Neural progenitor cell (in vitro differentiated cells): ENCODE measurements at regions not wholly inside any gene's neighbourhood (a gene's known extent, or its start where the extent isn't known, plus 50 kb on each side); places are given as distances from the start of the nearest gene placed in this dataset.

Experiments used
- DNase-seq: peaks from one replicate; pipeline ENCODE4 v3.0.0-alpha.2; 2016; ENCODE audit warnings: low spot score
- H2AFZ ChIP-seq: fragments of 200-600 bp; sonication (generic); replicated peaks from 2 replicates; pipeline ENCODE4 v1.6.1; 2016; ENCODE audit warnings: antibody characterized with exemption
- H3F3A ChIP-seq: fragments of 200-600 bp; sonication (generic); 2 replicates; pipeline ENCODE4 v1.6.1; 2016; ENCODE audit warnings: antibody characterized with exemption, low read depth
- H3K27ac ChIP-seq: fragments of 200-600 bp; sonication (generic); 2 replicates; pipeline ENCODE4 v1.5.1; 2016; ENCODE audit warnings: mild to moderate bottlenecking
- H3K27me3 ChIP-seq: fragments of 200-600 bp; sonication (generic); 2 replicates; pipeline ENCODE4 v1.6.1; 2016; ENCODE audit warnings: mild to moderate bottlenecking, moderate library complexity
- H3K36me3 ChIP-seq: fragments of 200-600 bp; sonication (generic); 2 replicates; pipeline ENCODE4 v1.5.1; 2016
- H3K4me1 ChIP-seq: fragments of 200-600 bp; sonication (generic); 2 replicates; pipeline ENCODE4 v1.6.1; 2016; ENCODE audit warnings: mixed run types
- H3K4me2 ChIP-seq: fragments of 200-600 bp; sonication (generic); 2 replicates; pipeline ENCODE4 v1.6.1; 2016
- H3K4me3 ChIP-seq: fragments of 200-600 bp; sonication (generic); 2 replicates; pipeline ENCODE4 v1.5.1; 2016
- H3K79me2 ChIP-seq: fragments of 200-600 bp; sonication (generic); 2 replicates; pipeline ENCODE4 v1.6.1; 2016; ENCODE audit warnings: low read depth
- H3K9ac ChIP-seq: fragments of 200-600 bp; sonication (generic); 2 replicates; pipeline ENCODE4 v1.6.1; 2016
- H3K9me3 ChIP-seq: fragments of 200-600 bp; sonication (generic); 2 replicates; pipeline ENCODE4 v1.5.1; 2016; ENCODE audit warnings: low read depth
- H4K20me1 ChIP-seq: fragments of 200-600 bp; sonication (generic); 2 replicates; pipeline ENCODE4 v1.6.1; 2016; ENCODE audit warnings: low read depth
- H3K27ac Mint-ChIP-seq: 3 replicates; pipeline ENCODE4 v1.8.0; 2021; ENCODE audit warnings: mixed read lengths
- H3K27me3 Mint-ChIP-seq: 2 replicates; pipeline ENCODE4 v1.8.0; 2022; ENCODE audit warnings: low read depth, mild to moderate bottlenecking, inconsistent platforms, moderate library complexity, mixed read lengths; ENCODE audit not compliant: insufficient read depth
- H3K36me3 Mint-ChIP-seq: 3 replicates; pipeline ENCODE4 v1.8.0; 2021; ENCODE audit warnings: mixed read lengths
- H3K4me1 Mint-ChIP-seq: 3 replicates; pipeline ENCODE4 v1.8.0; 2021; ENCODE audit warnings: mixed read lengths
- H3K4me3 Mint-ChIP-seq: 3 replicates; pipeline ENCODE4 v1.8.0; 2021; ENCODE audit warnings: mild to moderate bottlenecking, moderate library complexity, mixed read lengths
- H3K9me3 Mint-ChIP-seq: 3 replicates; pipeline ENCODE4 v1.8.0; 2020; ENCODE audit warnings: mixed read lengths
- CTCF ChIP-seq: fragments of 200-600 bp; sonication (generic); IDR thresholded peaks from 2 replicates; pipeline ENCODE4 v1.5.1; 2017; ENCODE audit warnings: antibody characterized with exemption, mild to moderate bottlenecking
- EZH2 ChIP-seq: fragments of 200-600 bp; sonication (generic); IDR thresholded peaks from 2 replicates; pipeline ENCODE4 v1.6.1; 2017; ENCODE audit warnings: antibody characterized with exemption, mild to moderate bottlenecking, moderate library complexity
- EZH2phosphoT487 ChIP-seq: fragments of 200-600 bp; sonication (generic); IDR thresholded peaks from 2 replicates; pipeline ENCODE4 v1.6.1; 2017; ENCODE audit warnings: antibody characterized with exemption

GRCh38 chr12:124440031-124440626 is 127.3 kb downstream of the NCOR2 start:
- Histone ChIP-seq H3K27ac (no peak overlapping the region), H3K36me3 (no peaks in the 10 kb centered on the region)

DNA sequence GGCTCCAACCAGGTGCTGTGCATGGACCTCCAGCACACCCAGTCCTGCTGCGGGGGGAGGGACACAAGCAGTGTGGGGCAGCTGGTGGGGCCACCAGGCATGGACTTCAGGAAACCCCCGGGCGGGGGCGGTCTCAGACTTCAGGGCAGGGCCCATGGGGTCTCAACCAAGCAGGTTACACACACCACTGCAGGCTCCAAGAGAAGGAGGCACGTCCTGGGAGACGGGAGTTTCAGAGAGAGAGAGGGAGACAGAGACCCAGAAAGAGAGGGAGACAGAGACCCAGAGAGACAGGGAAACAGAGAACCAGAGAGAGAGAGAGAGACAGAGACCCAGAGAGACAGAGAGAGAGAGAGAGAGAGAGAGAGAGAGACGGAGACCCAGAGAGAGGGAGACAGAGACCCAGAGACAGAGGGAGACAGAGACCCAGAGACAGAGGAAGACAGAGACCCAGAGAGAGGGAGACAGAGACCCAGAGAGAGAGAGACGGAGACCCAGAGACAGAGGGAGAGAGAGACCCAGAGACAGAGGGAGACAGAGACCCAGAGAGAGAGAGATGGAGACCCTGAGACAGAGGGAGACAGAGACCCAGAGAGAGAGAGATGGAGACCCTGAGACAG is 128.9 kb downstream of the NCOR2 start:
- H3K27me3 ChIP-seq, result no peaks in the 10 kb centered on the region
- peaks cover 52% of the 10 kb centered on the region for H4K20me1 ChIP-seq
- no peak for TF ChIP-seq EZH2phosphoT487
- H2AFZ ChIP-seq, result no peak overlapping the region
- no peak overlapping the region for H3K4me3 ChIP-seq
- Mint-ChIP-seq H3K4me1 (peaks cover 47% of the 10 kb centered on the region), H3K27me3 (peaks cover 9% of the 10 kb centered on the region), H3K9me3 (no peaks in the 10 kb centered on the region), H3K27ac (no peak overlapping the region), H3K4me3 (no peak overlapping the region), H3K36me3 (no peaks in the 10 kb centered on the region)
- H3K4me1 ChIP-seq, result peaks cover 27% of the 10 kb centered on the region
- no peaks in the 10 kb centered on the region for H3K9me3 ChIP-seq
- peaks cover 8% of the 10 kb centered on the region for H3K79me2 ChIP-seq
- peaks cover 66% of the 10 kb centered on the region for H3F3A ChIP-seq
- peak; percentile 52 for DNase-seq
- H3K9ac ChIP-seq, result no peak overlapping the region
- H3K36me3 ChIP-seq, result no peaks in the 10 kb centered on the region
- H3K27ac ChIP-seq, result peak overlapping the region; percentile 79
- no peak overlapping the region for H3K4me2 ChIP-seq

More at GRCh38 chr12:124440031-124440626, 127.3 kb downstream of the NCOR2 start:
- Histone ChIP-seq H3K9ac (no peak overlapping the region), H2AFZ (no peak overlapping the region), H3K9me3 (no peaks in the 10 kb centered on the region), H3K4me2 (no peak overlapping the region), H3K79me2 (peaks cover 8% of the 10 kb centered on the region), H3F3A (peaks cover 54% of the 10 kb centered on the region), H3K27me3 (no peaks in the 10 kb centered on the region), H4K20me1 (peaks cover 47% of the 10 kb centered on the region), H3K4me3 (no peak overlapping the region), H3K4me1 (peaks cover 16% of the 10 kb centered on the region)
- H3K36me3 Mint-ChIP-seq, result peaks cover 3% of the 10 kb centered on the region
- peaks cover 46% of the 10 kb centered on the region for H3K4me1 Mint-ChIP-seq
- TF ChIP-seq EZH2 (no peak), CTCF (no peak), EZH2phosphoT487 (no peak)
- no peak overlapping the region for H3K27ac Mint-ChIP-seq
- no peak for DNase-seq
- H3K9me3 Mint-ChIP-seq, result no peaks in the 10 kb centered on the region
- H3K27me3 Mint-ChIP-seq, result peaks cover 13% of the 10 kb centered on the region
- H3K4me3 Mint-ChIP-seq, result no peak overlapping the region

GRCh38 chr12:124437617-124438436 is 129.6 kb downstream of the NCOR2 start:
- no peaks in the 10 kb centered on the region for H3K36me3 ChIP-seq

More at GRCh38 chr12:124437617-124438436, 129.6 kb downstream of the NCOR2 start:
- Mint-ChIP-seq H3K4me1 (peaks cover 50% of the 10 kb centered on the region), H3K27ac (peak overlapping the region; percentile 89), H3K27me3 (peaks cover 9% of the 10 kb centered on the region), H3K9me3 (no peaks in the 10 kb centered on the region), H3K36me3 (no peaks in the 10 kb centered on the region), H3K4me3 (peak overlapping the region; percentile 13)
- H3K79me2 ChIP-seq, result peaks cover 8% of the 10 kb centered on the region
- DNase-seq, result peak; percentile 59
- H3F3A ChIP-seq, result peaks cover 73% of the 10 kb centered on the region
- no peak overlapping the region for H2AFZ ChIP-seq
- no peak overlapping the region for H3K4me2 ChIP-seq
- no peak overlapping the region for H3K9ac ChIP-seq
- no peaks in the 10 kb centered on the region for H3K9me3 ChIP-seq
- H4K20me1 ChIP-seq, result peaks cover 57% of the 10 kb centered on the region
- no peaks in the 10 kb centered on the region for H3K27me3 ChIP-seq
- H3K27ac ChIP-seq, result peak overlapping the region; percentile 79
- no peak overlapping the region for H3K4me3 ChIP-seq
- H3K4me1 ChIP-seq, result peaks cover 34% of the 10 kb centered on the region
- no peak for TF ChIP-seq EZH2
- no peak for TF ChIP-seq EZH2phosphoT487
- no peak for TF ChIP-seq CTCF
